ENCODE measurements at regions not wholly inside any gene's neighbourhood (a gene's known extent, or its start where the extent isn't known, plus 50 kb on each side); places are given as distances from the start of the nearest gene placed in this dataset.

DNA sequence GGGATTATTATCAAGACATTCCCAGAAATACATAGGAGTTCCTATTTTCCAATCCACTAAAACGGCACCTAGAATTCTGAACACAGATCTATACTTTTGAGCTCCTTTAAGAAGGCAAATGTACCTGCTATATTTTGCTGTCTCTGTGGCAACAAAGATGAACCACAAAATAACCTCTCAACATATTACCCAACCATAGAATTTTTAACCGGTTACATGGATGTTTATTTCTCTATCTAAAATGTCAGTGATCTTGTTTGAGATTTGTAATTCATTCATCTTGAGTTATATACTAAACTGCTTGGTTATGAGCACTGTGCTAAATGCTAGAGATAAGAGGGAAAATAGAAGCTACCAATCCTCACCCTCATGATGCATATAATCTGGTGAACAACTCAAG lies 117.5 kb upstream of the HMGCLL1 start:
- intact Hi-C loops (cut with micrococcal nuclease; ENCODE audit: unreplicated experiment) = no loop called here
- Histone ChIP-seq H3K27ac (ENCODE audit: low read depth, low read length, poor library complexity, severe bottlenecking) (no peak overlapping the region), H3K9me3 (ENCODE audit: low read depth, low read length, poor library complexity, severe bottlenecking) (no peaks in the 10 kb centered on the region), H3K27me3 (replicated peaks; ENCODE audit: insufficient read depth, low read depth, low read length, poor library complexity) (no peaks in the 10 kb centered on the region), H3K4me1 (ENCODE audit: insufficient read depth, low read length, poor library complexity, severe bottlenecking) (peaks cover 20% of the 10 kb centered on the region), H3K4me3 (ENCODE audit: low read depth, low read length, poor library complexity, severe bottlenecking) (no peak overlapping the region), H3K36me3 (ENCODE audit: insufficient read depth, low read length, poor library complexity, severe bottlenecking) (no peaks in the 10 kb centered on the region)
- ChIA-PET CTCF (no interaction called here), POLR2A (ENCODE audit: low non-redundant PET) (no interaction called here)
- no peak for DNase-seq (ENCODE audit: low spot score)
- no TSS peak for BruUV-seq (replicated peaks)
- no peak for TF ChIP-seq EZH2 (IDR thresholded peaks at IDR 0.05; ENCODE audit: borderline replicate concordance, low read depth, low read length, poor library complexity, severe bottlenecking)
- no peak for TF ChIP-seq CTCF (conservative IDR thresholded peaks at IDR 0.05; ENCODE audit: low read depth, low read length)

DNA sequence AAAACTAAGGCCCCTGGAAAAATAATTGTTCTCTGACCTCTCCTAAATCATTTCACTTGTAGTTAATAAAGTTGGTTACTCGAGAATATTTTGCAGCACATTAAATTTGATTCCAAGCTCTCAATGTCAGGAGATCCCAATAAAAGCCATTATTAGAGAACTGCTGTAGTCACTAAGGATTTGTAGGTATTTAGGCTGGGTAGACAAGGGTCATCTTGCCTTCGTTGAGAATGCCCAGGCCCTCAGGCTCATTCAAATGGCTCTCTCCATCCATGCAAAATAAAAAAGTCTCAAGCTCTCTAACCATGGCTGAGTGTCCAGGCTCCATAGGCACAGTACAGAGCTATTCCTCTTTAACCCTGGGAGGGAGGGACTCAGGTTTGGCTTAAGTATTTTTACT lies 117.0 kb upstream of the HMGCLL1 start:
- DNase-seq (ENCODE audit: low spot score) = no peak
- H3K4me1 ChIP-seq (ENCODE audit: insufficient read depth, low read length, poor library complexity, severe bottlenecking) = peaks cover 20% of the 10 kb centered on the region
- POLR2A ChIA-PET (ENCODE audit: low non-redundant PET) = no interaction called here
- H3K27me3 ChIP-seq (replicated peaks; ENCODE audit: insufficient read depth, low read depth, low read length, poor library complexity) = no peaks in the 10 kb centered on the region
- CTCF ChIA-PET = no interaction called here
- intact Hi-C loops (cut with micrococcal nuclease; ENCODE audit: unreplicated experiment) = no loop called here
- no peak overlapping the region for H3K4me3 ChIP-seq (ENCODE audit: low read depth, low read length, poor library complexity, severe bottlenecking)
- H3K27ac ChIP-seq (ENCODE audit: low read depth, low read length, poor library complexity, severe bottlenecking) = no peak overlapping the region
- H3K9me3 ChIP-seq (ENCODE audit: low read depth, low read length, poor library complexity, severe bottlenecking) = no peaks in the 10 kb centered on the region
- TF ChIP-seq EZH2 (IDR thresholded peaks at IDR 0.05; ENCODE audit: borderline replicate concordance, low read depth, low read length, poor library complexity, severe bottlenecking) (no peak), CTCF (conservative IDR thresholded peaks at IDR 0.05; ENCODE audit: low read depth, low read length) (no peak)
- BruUV-seq (replicated peaks) = no TSS peak
- no peaks in the 10 kb centered on the region for H3K36me3 ChIP-seq (ENCODE audit: insufficient read depth, low read length, poor library complexity, severe bottlenecking)

DNA sequence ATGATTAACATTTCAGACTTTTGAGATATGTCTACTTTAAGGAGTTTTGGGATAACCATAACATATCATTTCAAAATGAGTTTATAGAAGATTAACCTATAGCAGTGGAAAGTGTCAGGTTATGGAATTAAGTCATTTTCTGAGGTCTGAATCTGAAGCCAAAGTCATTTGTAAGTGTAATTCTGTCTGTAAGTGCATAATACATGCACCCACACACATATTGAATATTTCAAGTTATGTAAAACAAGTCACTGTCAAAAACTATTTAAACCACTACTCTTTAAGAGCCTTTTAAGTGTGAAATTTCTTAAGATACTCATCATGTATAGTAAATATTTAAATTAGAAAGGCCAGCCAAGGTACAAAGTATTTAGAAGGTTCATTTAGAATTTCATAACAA lies 115.8 kb upstream of the HMGCLL1 start:
- Histone ChIP-seq H3K27ac (ENCODE audit: low read depth, low read length, poor library complexity, severe bottlenecking) (no peak overlapping the region), H3K36me3 (ENCODE audit: insufficient read depth, low read length, poor library complexity, severe bottlenecking) (no peaks in the 10 kb centered on the region), H3K9me3 (ENCODE audit: low read depth, low read length, poor library complexity, severe bottlenecking) (no peaks in the 10 kb centered on the region), H3K27me3 (replicated peaks; ENCODE audit: insufficient read depth, low read depth, low read length, poor library complexity) (no peaks in the 10 kb centered on the region), H3K4me3 (ENCODE audit: low read depth, low read length, poor library complexity, severe bottlenecking) (no peak overlapping the region), H3K4me1 (ENCODE audit: insufficient read depth, low read length, poor library complexity, severe bottlenecking) (peaks cover 20% of the 10 kb centered on the region)
- no TSS peak for BruUV-seq (replicated peaks)
- TF ChIP-seq EZH2 (IDR thresholded peaks at IDR 0.05; ENCODE audit: borderline replicate concordance, low read depth, low read length, poor library complexity, severe bottlenecking) = no peak
- no peak for TF ChIP-seq CTCF (conservative IDR thresholded peaks at IDR 0.05; ENCODE audit: low read depth, low read length)
- ChIA-PET POLR2A (ENCODE audit: low non-redundant PET) (no interaction called here), CTCF (no interaction called here)
- DNase-seq (ENCODE audit: low spot score) = peak; percentile 28
- intact Hi-C loops (cut with micrococcal nuclease; ENCODE audit: unreplicated experiment) = loop anchor here (1.0 kb wide), 1 partner anchor 35 kb away; no protein-coding TSS in a partner anchor
